ENCODE measurements at regions not wholly inside any gene's neighbourhood (a gene's known extent, or its start where the extent isn't known, plus 50 kb on each side); places are given as distances from the start of the nearest gene placed in this dataset.

DNA sequence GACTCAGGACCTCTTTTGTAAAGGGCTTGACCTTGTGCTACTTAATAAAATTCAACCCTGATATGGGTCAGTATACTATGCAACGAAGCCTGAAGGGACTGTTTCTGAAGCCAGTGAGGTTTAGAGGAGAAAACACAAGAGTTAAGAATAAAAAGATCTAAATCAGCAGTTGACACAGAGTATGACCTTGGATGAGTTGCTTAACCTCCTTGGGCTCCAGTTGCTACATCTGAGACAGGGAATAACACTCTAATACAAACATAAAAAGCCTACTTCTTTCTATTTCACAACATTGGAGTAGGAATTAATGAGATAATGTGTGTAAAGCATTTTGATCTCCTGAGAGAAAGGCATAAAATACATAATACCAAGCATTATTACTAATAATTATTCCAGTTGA is 882.4 kb upstream of the ADGRL2 start:
- Mint-ChIP-seq H3K36me3 (ENCODE audit: low read depth) (no peaks in the 10 kb centered on the region), H3K4me3 (no peak overlapping the region), H3K27me3 (ENCODE audit: low read depth) (no peaks in the 10 kb centered on the region), H3K4me1 (ENCODE audit: low read depth) (no peaks in the 10 kb centered on the region), H3K9me3 (no peaks in the 10 kb centered on the region), H3K27ac (no peak overlapping the region)
- intact Hi-C loops (cut with micrococcal nuclease) = no loop called here
- no peak for DNase-seq
- CTCF ChIA-PET = no interaction called here

GRCh38 chr1:80917826-80918225 is 882.9 kb upstream of the ADGRL2 start:
- Mint-ChIP-seq H3K27ac (no peak overlapping the region), H3K36me3 (ENCODE audit: low read depth) (no peaks in the 10 kb centered on the region), H3K4me1 (ENCODE audit: low read depth) (no peaks in the 10 kb centered on the region), H3K4me3 (no peak overlapping the region), H3K27me3 (ENCODE audit: low read depth) (no peaks in the 10 kb centered on the region), H3K9me3 (no peaks in the 10 kb centered on the region)
- DNase-seq = no peak
- CTCF ChIA-PET = no interaction called here
- intact Hi-C loops (cut with micrococcal nuclease) = no loop called here

GRCh38 chr1:80917225-80917624 is 883.5 kb upstream of the ADGRL2 start:
- CTCF ChIA-PET = no interaction called here
- Mint-ChIP-seq H3K4me3 (no peak overlapping the region), H3K27ac (no peak overlapping the region)

GRCh38 chr1:80915491-80915890 is 885.2 kb upstream of the ADGRL2 start:
- Mint-ChIP-seq H3K36me3 (ENCODE audit: low read depth) (no peaks in the 10 kb centered on the region), H3K9me3 (no peaks in the 10 kb centered on the region), H3K27me3 (ENCODE audit: low read depth) (no peaks in the 10 kb centered on the region), H3K4me3 (no peak overlapping the region), H3K27ac (no peak overlapping the region), H3K4me1 (ENCODE audit: low read depth) (no peaks in the 10 kb centered on the region)
- DNase-seq = no peak
- intact Hi-C loops (cut with micrococcal nuclease) = no loop called here
- CTCF ChIA-PET = no interaction called here

More at GRCh38 chr1:80917225-80917624, 883.5 kb upstream of the ADGRL2 start:
- intact Hi-C loops (cut with micrococcal nuclease) = no loop called here
- no peaks in the 10 kb centered on the region for H3K9me3 Mint-ChIP-seq
- H3K27me3 Mint-ChIP-seq (ENCODE audit: low read depth) = no peaks in the 10 kb centered on the region
- H3K36me3 Mint-ChIP-seq (ENCODE audit: low read depth) = no peaks in the 10 kb centered on the region
- no peaks in the 10 kb centered on the region for H3K4me1 Mint-ChIP-seq (ENCODE audit: low read depth)
- DNase-seq = no peak

GRCh38 chr1:80910426-80910825 is 890.3 kb upstream of the ADGRL2 start:
- intact Hi-C loops (cut with micrococcal nuclease) = no loop called here
- no peaks in the 10 kb centered on the region for H3K9me3 Mint-ChIP-seq
- no peaks in the 10 kb centered on the region for H3K36me3 Mint-ChIP-seq (ENCODE audit: low read depth)
- H3K27ac Mint-ChIP-seq = no peak overlapping the region
- no peaks in the 10 kb centered on the region for H3K4me1 Mint-ChIP-seq (ENCODE audit: low read depth)
- H3K4me3 Mint-ChIP-seq = no peak overlapping the region
- no peak for DNase-seq
- no peaks in the 10 kb centered on the region for H3K27me3 Mint-ChIP-seq (ENCODE audit: low read depth)
- CTCF ChIA-PET = no interaction called here

GRCh38 chr1:80909172-80909784 is 891.5 kb upstream of the ADGRL2 start:
- Mint-ChIP-seq H3K4me1 (ENCODE audit: low read depth) (no peaks in the 10 kb centered on the region), H3K9me3 (no peaks in the 10 kb centered on the region)

DNA sequence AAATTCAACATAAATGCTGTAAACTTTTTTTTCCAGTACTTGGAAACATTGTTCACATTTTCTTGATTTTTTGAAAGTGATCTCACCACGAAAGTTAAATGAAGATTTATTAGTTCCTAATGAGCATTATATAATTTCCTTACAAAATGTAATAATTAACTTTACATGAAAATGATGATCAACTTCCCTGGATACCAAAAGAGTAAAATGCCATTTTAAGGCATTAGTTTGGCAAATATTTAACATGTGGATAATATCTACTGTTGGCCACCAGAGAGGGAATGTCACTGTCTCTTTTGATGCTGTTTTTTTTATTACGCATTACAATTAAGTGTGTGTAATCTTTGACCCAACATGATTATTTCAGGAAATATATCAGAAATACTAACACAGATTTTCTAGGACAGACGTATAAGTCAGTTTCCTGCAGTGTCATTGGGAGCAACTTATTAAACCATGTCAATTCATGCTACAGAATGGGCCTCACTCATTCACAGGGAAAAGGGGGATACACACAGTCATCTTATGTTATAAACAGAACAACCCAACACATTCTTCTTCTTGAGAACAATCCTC is 903.9 kb upstream of the ADGRL2 start:
- no peaks in the 10 kb centered on the region for H3K4me1 Mint-ChIP-seq (ENCODE audit: low read depth)
- no peaks in the 10 kb centered on the region for H3K36me3 Mint-ChIP-seq (ENCODE audit: low read depth)
- intact Hi-C loops (cut with micrococcal nuclease) = no loop called here
- H3K9me3 Mint-ChIP-seq = peaks cover 2% of the 10 kb centered on the region
- CTCF ChIA-PET = no interaction called here
- H3K27me3 Mint-ChIP-seq (ENCODE audit: low read depth) = no peaks in the 10 kb centered on the region
- H3K27ac Mint-ChIP-seq = no peak overlapping the region
- H3K4me3 Mint-ChIP-seq = no peak overlapping the region
- DNase-seq = no peak

More at GRCh38 chr1:80909172-80909784, 891.5 kb upstream of the ADGRL2 start:
- DNase-seq = no peak
- Mint-ChIP-seq H3K4me3 (no peak overlapping the region), H3K27ac (no peak overlapping the region), H3K27me3 (ENCODE audit: low read depth) (no peaks in the 10 kb centered on the region), H3K36me3 (ENCODE audit: low read depth) (no peaks in the 10 kb centered on the region)
- intact Hi-C loops (cut with micrococcal nuclease) = no loop called here
- CTCF ChIA-PET = no interaction called here

DNA sequence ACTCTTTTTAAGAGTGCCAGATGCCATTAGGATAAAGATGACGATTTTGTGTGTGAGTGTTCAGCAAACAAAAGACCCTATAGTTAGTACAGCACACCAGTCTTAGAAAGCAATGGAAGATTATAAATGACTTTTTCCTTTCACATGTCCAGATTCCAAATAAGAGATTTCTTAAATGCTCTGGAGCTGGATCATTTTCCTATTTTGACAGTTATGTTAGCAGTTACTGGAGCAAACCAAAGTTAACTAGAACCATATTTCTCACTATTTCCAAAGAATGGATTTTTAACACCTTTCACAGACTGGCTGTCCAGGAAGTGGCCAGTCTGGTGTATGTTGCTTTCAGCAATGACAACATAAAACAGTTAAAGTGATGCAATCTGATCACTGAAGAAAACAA is 905.8 kb upstream of the ADGRL2 start:
- H3K27me3 Mint-ChIP-seq (ENCODE audit: low read depth) = no peaks in the 10 kb centered on the region
- no peaks in the 10 kb centered on the region for H3K9me3 Mint-ChIP-seq
- no peak overlapping the region for H3K4me3 Mint-ChIP-seq
- intact Hi-C loops (cut with micrococcal nuclease) = no loop called here
- DNase-seq = no peak
- CTCF ChIA-PET = no interaction called here
- H3K4me1 Mint-ChIP-seq (ENCODE audit: low read depth) = no peaks in the 10 kb centered on the region
- H3K36me3 Mint-ChIP-seq (ENCODE audit: low read depth) = no peaks in the 10 kb centered on the region
- no peak overlapping the region for H3K27ac Mint-ChIP-seq

- CTCF ChIA-PET = no interaction called here
- no peak for DNase-seq
- Mint-ChIP-seq H3K9me3 (no peaks in the 10 kb centered on the region), H3K27ac (no peak overlapping the region), H3K4me1 (ENCODE audit: low read depth) (no peaks in the 10 kb centered on the region), H3K36me3 (ENCODE audit: low read depth) (no peaks in the 10 kb centered on the region), H3K27me3 (ENCODE audit: low read depth) (no peaks in the 10 kb centered on the region), H3K4me3 (no peak overlapping the region)
- intact Hi-C loops (cut with micrococcal nuclease) = no loop called here
Measured at GRCh38 chr1:80893115-80893514, 907.6 kb upstream of the ADGRL2 start.

GRCh38 chr1:80892539-80892938 is 908.2 kb upstream of the ADGRL2 start:
- H3K27me3 Mint-ChIP-seq (ENCODE audit: low read depth) = no peaks in the 10 kb centered on the region
- H3K36me3 Mint-ChIP-seq (ENCODE audit: low read depth) = no peaks in the 10 kb centered on the region
- DNase-seq = no peak
- intact Hi-C loops (cut with micrococcal nuclease) = no loop called here
- H3K27ac Mint-ChIP-seq = no peak overlapping the region
- CTCF ChIA-PET = no interaction called here
- no peaks in the 10 kb centered on the region for H3K9me3 Mint-ChIP-seq
- H3K4me3 Mint-ChIP-seq = no peak overlapping the region
- no peaks in the 10 kb centered on the region for H3K4me1 Mint-ChIP-seq (ENCODE audit: low read depth)

DNA sequence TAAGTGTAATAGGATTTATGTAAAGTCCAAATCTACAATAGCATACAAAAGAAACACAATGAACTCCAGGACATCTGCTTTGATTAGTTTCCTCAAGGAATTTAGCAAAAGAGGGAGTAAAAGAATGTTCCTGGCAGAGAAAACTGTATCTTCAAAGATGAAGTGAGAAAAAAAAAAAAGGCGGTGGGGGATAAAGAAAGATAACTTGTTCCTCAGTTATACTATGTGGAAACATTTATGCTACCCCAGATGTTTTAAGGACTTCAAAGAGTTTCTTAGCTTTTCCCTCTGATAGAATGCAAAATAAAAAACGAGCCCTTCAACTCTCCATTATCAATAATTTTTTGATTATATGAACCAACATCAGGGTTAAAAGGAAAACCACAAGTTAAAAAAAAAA is 908.9 kb upstream of the ADGRL2 start:
- Mint-ChIP-seq H3K9me3 (no peaks in the 10 kb centered on the region), H3K4me1 (ENCODE audit: low read depth) (no peaks in the 10 kb centered on the region), H3K36me3 (ENCODE audit: low read depth) (no peaks in the 10 kb centered on the region), H3K27me3 (ENCODE audit: low read depth) (no peaks in the 10 kb centered on the region), H3K27ac (no peak overlapping the region), H3K4me3 (no peak overlapping the region)
- CTCF ChIA-PET = no interaction called here
- no peak for DNase-seq
- intact Hi-C loops (cut with micrococcal nuclease) = no loop called here

- intact Hi-C loops (cut with micrococcal nuclease) = no loop called here
- H3K27ac Mint-ChIP-seq = no peak overlapping the region
- no peaks in the 10 kb centered on the region for H3K27me3 Mint-ChIP-seq (ENCODE audit: low read depth)
- DNase-seq = no peak
- H3K36me3 Mint-ChIP-seq (ENCODE audit: low read depth) = no peaks in the 10 kb centered on the region
- CTCF ChIA-PET = no interaction called here
- H3K9me3 Mint-ChIP-seq = peaks cover 1% of the 10 kb centered on the region
- H3K4me1 Mint-ChIP-seq (ENCODE audit: low read depth) = no peaks in the 10 kb centered on the region
- H3K4me3 Mint-ChIP-seq = no peak overlapping the region
Measured at GRCh38 chr1:80882553-80882952, 918.2 kb upstream of the ADGRL2 start.

- intact Hi-C loops (cut with micrococcal nuclease) = no loop called here
Measured at GRCh38 chr1:80878343-80878742, 922.4 kb upstream of the ADGRL2 start.

More at GRCh38 chr1:80878343-80878742, 922.4 kb upstream of the ADGRL2 start:
- H3K27me3 Mint-ChIP-seq (ENCODE audit: low read depth) = no peaks in the 10 kb centered on the region
- DNase-seq = no peak
- no peak overlapping the region for H3K27ac Mint-ChIP-seq
- H3K9me3 Mint-ChIP-seq = no peaks in the 10 kb centered on the region
- no peak overlapping the region for H3K4me3 Mint-ChIP-seq
- CTCF ChIA-PET = no interaction called here
- H3K36me3 Mint-ChIP-seq (ENCODE audit: low read depth) = no peaks in the 10 kb centered on the region
- no peaks in the 10 kb centered on the region for H3K4me1 Mint-ChIP-seq (ENCODE audit: low read depth)
